Fibroblast of lung (primary cell): ENCODE measurements at regions not wholly inside any gene's neighbourhood (a gene's known extent, or its start where the extent isn't known, plus 50 kb on each side); places are given as distances from the start of the nearest gene placed in this dataset.

ENCODE experiments used
- CTCF ChIP-seq, 2 donors: IDR thresholded peaks in 1 of 2; conservative IDR thresholded peaks in 1 of 2; 1 replicate in 1 of 2; 2 replicates in 1 of 2; pipeline ENCODE4 v1.5.1; 2011 to 2012; ENCODE audit warnings: low read length in 2 of 2, control low read depth in 1 of 2, inconsistent platforms in 1 of 2, low read depth in 1 of 2, mild to moderate bottlenecking in 1 of 2
- EZH2 ChIP-seq: IDR thresholded peaks from 2 replicates; pipeline ENCODE4 v1.5.1; 2012; ENCODE audit warnings: low read length, control low read depth, mild to moderate bottlenecking; ENCODE audit errors: missing control alignments

GRCh38 chr10:9274206-9274755 lies 1219.8 kb downstream of the GATA3 start:
- TF ChIP-seq CTCF (conservative IDR thresholded peaks at IDR 0.05 in 1 of 2, IDR thresholded peaks at IDR 0.05 in 1 of 2; ENCODE audit: low read depth in 1 of 2, low read length in 2 of 2) = no peak
- TF ChIP-seq EZH2 = no peak
